ENCODE measurements at regions not wholly inside any gene's neighbourhood (a gene's known extent, or its start where the extent isn't known, plus 50 kb on each side); places are given as distances from the start of the nearest gene placed in this dataset.

DNA sequence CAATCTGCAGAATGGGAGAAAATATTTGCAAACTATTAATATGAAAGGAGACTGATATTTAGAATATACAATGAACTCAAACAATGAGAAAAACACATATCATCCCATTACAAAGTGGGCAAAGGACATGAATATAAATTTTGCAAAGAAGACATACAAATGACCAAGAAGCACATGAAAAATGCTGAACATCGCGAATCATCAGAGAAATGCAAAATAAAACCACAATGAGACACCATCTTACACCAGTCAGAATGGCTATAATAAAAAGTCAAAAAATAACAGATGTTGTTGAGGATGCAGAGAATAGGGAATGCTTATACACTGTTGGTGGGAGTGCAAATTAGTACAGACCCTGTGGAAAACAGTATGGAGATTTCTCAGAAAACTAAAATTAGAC lies 83.6 kb downstream of the RAP2B start:
- TF ChIP-seq, protein P1, sequence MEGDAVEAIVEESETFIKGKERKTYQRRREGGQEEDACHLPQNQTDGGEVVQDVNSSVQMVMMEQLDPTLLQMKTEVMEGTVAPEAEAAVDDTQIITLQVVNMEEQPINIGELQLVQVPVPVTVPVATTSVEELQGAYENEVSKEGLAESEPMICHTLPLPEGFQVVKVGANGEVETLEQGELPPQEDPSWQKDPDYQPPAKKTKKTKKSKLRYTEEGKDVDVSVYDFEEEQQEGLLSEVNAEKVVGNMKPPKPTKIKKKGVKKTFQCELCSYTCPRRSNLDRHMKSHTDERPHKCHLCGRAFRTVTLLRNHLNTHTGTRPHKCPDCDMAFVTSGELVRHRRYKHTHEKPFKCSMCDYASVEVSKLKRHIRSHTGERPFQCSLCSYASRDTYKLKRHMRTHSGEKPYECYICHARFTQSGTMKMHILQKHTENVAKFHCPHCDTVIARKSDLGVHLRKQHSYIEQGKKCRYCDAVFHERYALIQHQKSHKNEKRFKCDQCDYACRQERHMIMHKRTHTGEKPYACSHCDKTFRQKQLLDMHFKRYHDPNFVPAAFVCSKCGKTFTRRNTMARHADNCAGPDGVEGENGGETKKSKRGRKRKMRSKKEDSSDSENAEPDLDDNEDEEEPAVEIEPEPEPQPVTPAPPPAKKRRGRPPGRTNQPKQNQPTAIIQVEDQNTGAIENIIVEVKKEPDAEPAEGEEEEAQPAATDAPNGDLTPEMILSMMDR (IDR thresholded peaks at IDR 0.05) = no peak
- no peak for TF ChIP-seq EP300 (IDR thresholded peaks at IDR 0.05)
- TF ChIP-seq POLR2A (IDR thresholded peaks at IDR 0.05; ENCODE audit: low read depth) = no peak

Measured in esophagus muscularis mucosa (tissue), 4 donors.